GM21423 (cell line): ENCODE measurements at regions not wholly inside any gene's neighbourhood (a gene's known extent, or its start where the extent isn't known, plus 50 kb on each side); places are given as distances from the start of the nearest gene placed in this dataset.

Experiments
- ATAC-seq: cut with Tn5 transposase; IDR thresholded peaks from one replicate; pipeline ENCODE4 v1.9.1; 2021; ENCODE audit warnings: mild to moderate bottlenecking, moderate library complexity; ENCODE audit not compliant: unreplicated experiment

GRCh38 chr13:73599232-73600128 is 534.7 kb downstream of the KLF12 start:
- no peak for ATAC-seq

DNA sequence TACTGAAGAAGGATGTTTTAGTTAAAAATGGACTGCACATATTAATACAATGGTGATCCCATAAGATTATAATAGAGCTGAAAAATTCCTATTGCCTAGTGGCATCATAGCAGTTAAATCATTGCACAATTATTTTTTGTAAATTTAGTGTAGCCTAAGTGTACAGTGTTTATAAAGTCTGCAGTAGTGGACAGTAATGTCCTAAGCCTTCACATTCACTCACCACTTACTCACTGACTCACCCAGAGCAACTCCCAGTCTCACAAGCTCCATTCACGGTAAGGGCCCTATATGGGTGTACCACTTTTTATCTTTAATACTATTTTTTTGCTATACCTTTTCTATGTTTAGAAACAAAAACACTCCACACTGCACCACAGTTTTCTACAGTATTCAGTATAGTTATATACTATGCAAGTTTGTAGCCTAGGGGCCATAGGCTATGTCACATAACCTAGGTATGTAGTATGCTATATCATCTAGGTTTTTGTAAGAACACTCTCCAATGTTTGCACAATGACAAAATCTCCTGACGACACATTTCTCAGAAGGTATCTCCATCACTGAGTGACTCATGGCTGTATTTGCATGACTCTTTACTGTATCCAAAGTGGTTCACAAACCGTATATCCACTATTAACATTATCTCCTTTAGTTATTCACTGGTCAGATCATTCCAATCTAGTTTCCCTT is 536.0 kb downstream of the KLF12 start:
- no peak for ATAC-seq

DNA sequence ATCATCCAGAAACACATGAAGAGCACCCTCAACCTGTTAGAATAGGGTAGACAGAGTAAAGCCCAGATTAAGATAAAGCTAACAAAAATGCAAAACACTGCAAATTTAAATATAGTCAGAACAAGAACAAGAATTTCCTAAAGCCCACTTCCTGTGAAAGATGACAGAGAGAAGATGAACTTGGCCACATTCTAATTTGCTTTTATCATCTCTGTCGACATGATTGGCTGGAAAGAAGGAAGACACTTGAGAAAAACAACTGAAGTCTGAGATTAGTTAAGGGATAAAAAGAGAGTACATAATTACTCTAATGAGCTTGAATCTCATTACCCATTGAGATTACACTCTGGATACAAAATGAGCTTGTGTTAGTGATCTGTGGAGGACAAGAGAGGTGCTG is 537.6 kb downstream of the KLF5 start:
- no peak for ATAC-seq

DNA sequence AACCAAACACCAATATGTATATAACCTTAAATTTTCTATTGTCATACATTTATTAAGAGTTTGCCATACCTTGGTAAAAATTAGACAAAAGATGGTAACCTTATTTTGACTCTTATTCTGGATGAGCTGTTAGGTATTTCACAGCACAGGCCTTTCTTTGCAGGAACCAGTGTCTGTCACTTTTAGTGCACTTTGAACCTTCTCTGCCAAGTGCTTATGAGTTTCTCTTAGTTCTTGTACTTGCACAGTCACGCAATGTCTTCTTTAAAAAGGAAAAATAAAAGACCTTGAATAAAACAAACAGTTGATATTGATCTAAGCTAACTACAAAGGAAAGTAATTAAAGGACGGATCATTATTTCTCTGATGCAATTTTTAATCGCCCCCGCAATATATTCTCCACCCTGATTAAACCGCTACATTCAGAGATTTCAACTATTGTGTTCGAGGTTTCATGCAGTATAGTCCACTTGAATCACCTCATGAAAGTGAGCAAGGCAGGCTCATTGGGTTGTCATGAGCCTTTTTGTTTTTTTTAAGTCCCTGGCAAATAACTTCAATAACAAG is 534.5 kb downstream of the KLF5 start:
- no peak for ATAC-seq

- ATAC-seq: no peak
Observed at GRCh38 chr13:73591861-73592260, 533.1 kb downstream of the KLF5 start.

DNA sequence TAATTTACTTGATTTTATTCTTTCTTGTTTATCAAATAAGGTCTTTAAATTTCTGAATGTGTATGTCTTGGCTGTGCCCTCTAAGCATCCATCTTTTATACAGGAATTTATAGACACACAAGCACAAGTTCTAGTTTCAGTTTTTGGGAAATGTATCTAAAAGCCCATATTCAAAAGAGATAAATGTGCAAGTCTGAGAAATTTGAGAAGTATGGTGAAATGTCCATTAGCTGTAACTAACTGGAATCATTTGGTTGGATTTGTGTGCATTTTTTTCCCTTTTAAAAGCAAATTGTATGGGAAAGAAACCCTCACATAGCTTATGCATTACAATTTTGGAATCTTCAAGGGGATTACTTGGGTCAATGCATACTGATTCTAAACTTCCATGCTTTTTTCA is 532.0 kb downstream of the KLF5 start:
- no peak for ATAC-seq

- ATAC-seq: no peak
Observed at GRCh38 chr13:73585236-73585635, 526.4 kb downstream of the KLF5 start.

- ATAC-seq: no peak
Observed at GRCh38 chr13:73583331-73583730, 524.5 kb downstream of the KLF5 start.

- no peak for ATAC-seq
Observed at GRCh38 chr13:73580513-73581267, 521.9 kb downstream of the KLF5 start.

- ATAC-seq: no peak
Observed at GRCh38 chr13:73579574-73580274, 520.9 kb downstream of the KLF5 start.

- ATAC-seq: no peak
Observed at GRCh38 chr13:73578251-73578875, 519.6 kb downstream of the KLF5 start.

GRCh38 chr13:73576291-73576690 is 517.5 kb downstream of the KLF5 start:
- ATAC-seq: no peak

GRCh38 chr13:73572824-73573223 is 514.0 kb downstream of the KLF5 start:
- no peak for ATAC-seq

DNA sequence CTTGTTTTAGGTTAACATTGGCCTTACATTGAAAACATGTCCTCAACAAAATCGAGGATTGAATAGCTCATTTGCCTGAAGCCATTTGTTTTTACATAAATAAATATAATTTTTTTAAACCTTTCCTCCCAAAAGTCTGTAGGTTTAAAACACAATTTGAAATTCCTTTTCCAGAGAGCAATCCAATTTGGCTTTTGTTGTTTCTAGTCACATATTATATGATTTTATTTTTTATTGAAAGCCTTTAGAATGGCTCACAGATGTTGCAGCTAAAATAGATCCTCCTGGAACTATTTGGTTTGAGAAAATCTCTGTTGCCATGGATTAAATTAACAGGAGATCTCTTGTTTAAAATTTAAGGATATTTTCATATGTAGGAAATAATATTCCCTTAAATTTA is 512.6 kb downstream of the KLF5 start:
- ATAC-seq: no peak

- ATAC-seq: no peak
Observed at GRCh38 chr13:73556902-73557301, 498.1 kb downstream of the KLF5 start.

DNA sequence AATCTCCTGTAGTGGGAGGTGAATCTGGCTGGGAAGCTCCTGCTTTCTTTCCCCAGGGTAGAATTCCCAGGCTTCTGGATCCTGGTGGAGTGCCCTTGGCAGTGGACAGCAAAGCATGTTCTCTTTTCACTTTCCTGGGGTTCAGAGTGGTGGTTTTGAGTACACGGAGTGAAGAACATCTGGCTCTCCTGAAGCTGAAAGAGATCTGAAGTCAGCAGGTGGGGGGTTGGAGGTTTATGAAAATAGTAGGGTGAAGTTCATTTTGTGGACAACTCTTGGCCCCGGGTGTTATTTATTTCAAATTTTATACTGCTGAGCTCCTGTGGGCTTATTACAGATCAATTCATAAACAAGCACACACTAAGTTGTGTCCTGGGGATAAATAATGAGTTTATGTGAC is 497.3 kb downstream of the KLF5 start:
- no peak for ATAC-seq

- ATAC-seq: no peak
Observed at GRCh38 chr13:73551736-73552135, 492.9 kb downstream of the KLF5 start.

GRCh38 chr13:73549717-73550116 is 490.9 kb downstream of the KLF5 start:
- no peak for ATAC-seq

- ATAC-seq: no peak
Observed at GRCh38 chr13:73548449-73548848, 489.6 kb downstream of the KLF5 start.

DNA sequence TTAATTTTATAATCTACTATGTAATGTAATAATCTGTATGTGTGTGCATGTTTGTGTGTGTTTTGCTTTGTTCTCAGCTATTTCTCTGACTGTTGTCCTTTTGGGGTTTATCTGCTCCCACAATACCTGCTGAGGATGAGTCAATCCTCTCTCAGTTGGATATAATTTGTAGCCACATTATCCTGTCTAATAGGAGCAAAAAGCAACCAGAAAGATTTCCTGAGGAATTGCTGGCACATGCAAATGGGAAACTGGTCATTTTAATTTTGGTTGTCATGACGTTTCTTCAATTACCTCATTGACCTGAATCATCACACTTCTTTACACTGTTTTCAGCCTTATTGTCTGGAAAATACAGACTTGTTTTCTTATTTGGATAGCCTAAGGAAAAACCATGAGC is 488.4 kb downstream of the KLF5 start:
- ATAC-seq: no peak
